Stimulated activated CD4-positive, alpha-beta T cell treated with anti-CD3 and anti-CD28 coated beads, Interleukin-1b, Interleukin-23, amount 100 ng/mL, for 48 hours (primary cell): ENCODE measurements at regions not wholly inside any gene's neighbourhood (a gene's known extent, or its start where the extent isn't known, plus 50 kb on each side); places are given as distances from the start of the nearest gene placed in this dataset.
"Not testable (repeated sequence)": the region's sequence is repeated elsewhere in the genome, so short reads cannot be mapped to it uniquely, and the experiment has no call there.

ENCODE experiments used
- DNase-seq: peaks from one replicate; pipeline ENCODE4 v3.0.0-alpha.2; 2020

- no peak for DNase-seq
Observed at GRCh38 chr9:110029429-110029955, 178.5 kb downstream of the C9orf152 start.

- no peak for DNase-seq
Observed at GRCh38 chr9:110029956-110030480, 177.9 kb downstream of the C9orf152 start.

GRCh38 chr9:110030632-110031031 is 177.3 kb downstream of the C9orf152 start:
- peak; percentile 34 for DNase-seq

GRCh38 chr9:110031511-110032173 is 176.3 kb downstream of the C9orf152 start:
- no peak for DNase-seq

GRCh38 chr9:110032532-110032931 is 175.4 kb downstream of the C9orf152 start:
- DNase-seq, result not testable (repeated sequence)

GRCh38 chr9:110033869-110034268 is 174.1 kb downstream of the C9orf152 start:
- no peak for DNase-seq

- no peak for DNase-seq
Observed at GRCh38 chr9:110036286-110036685, 171.7 kb downstream of the C9orf152 start.

- no peak for DNase-seq
Observed at GRCh38 chr9:110040788-110041187, 167.2 kb downstream of the C9orf152 start.

GRCh38 chr9:110041452-110041851 is 166.5 kb downstream of the C9orf152 start:
- DNase-seq, result no peak

- DNase-seq, result no peak
Observed at GRCh38 chr9:110047232-110047954, 160.6 kb downstream of the C9orf152 start.

- peak; percentile 11 for DNase-seq
Observed at GRCh38 chr9:110047955-110048402, 160.0 kb downstream of the C9orf152 start.

GRCh38 chr9:110048403-110048975 is 159.5 kb downstream of the C9orf152 start:
- peak; percentile 81 for DNase-seq

- no peak for DNase-seq
Observed at GRCh38 chr9:110048976-110049698, 158.8 kb downstream of the C9orf152 start.

GRCh38 chr9:110049699-110050450 is 158.1 kb downstream of the C9orf152 start:
- peak; percentile 26 for DNase-seq

- DNase-seq, result no peak
Observed at GRCh38 chr9:110050925-110051355, 157.0 kb downstream of the C9orf152 start.

GRCh38 chr9:110056062-110056461 is 151.9 kb downstream of the C9orf152 start:
- DNase-seq, result no peak

- DNase-seq, result peak; percentile 26
Observed at GRCh38 chr9:110058304-110058953, 149.5 kb downstream of the C9orf152 start.

GRCh38 chr9:110059461-110059860 is 148.5 kb downstream of the C9orf152 start:
- no peak for DNase-seq

- DNase-seq, result no peak
Observed at GRCh38 chr9:110064803-110065202, 143.2 kb downstream of the C9orf152 start.

- DNase-seq, result no peak
Observed at GRCh38 chr9:110065532-110065931, 142.4 kb downstream of the C9orf152 start.

GRCh38 chr9:110066929-110067716 is 140.8 kb downstream of the C9orf152 start:
- no peak for DNase-seq
